HG03066 (cell line): ENCODE measurements at regions not wholly inside any gene's neighbourhood (a gene's known extent, or its start where the extent isn't known, plus 50 kb on each side); places are given as distances from the start of the nearest gene placed in this dataset.

Experiments
- ATAC-seq: cut with Tn5 transposase; IDR thresholded peaks from one replicate; pipeline ENCODE4 v1.9.1; 2021; ENCODE audit warnings: low read depth; ENCODE audit not compliant: unreplicated experiment

- ATAC-seq: no peak
These were observed 75.1 kb upstream of the CAPRIN2 start for GRCh38 chr12:30829876-30830275.

DNA sequence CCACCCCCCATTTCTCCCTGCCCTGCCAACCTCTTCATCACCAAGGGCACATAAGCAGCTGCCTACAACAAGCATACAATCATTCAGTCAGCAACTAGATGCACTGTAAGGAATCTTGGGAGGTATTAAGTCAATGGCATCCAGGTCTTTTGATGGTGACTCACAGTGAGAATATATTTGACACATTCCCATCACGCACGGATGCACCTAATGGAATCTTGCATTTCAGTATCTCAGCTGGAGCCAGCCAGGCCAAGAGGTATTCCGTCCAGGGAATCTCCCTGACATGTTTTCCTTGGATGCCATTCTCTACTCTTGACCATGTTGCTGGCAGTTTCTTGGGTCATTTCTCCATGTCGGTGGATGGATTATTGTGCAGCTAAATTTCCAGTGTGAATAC lies 73.9 kb upstream of the CAPRIN2 start:
- no peak for ATAC-seq

DNA sequence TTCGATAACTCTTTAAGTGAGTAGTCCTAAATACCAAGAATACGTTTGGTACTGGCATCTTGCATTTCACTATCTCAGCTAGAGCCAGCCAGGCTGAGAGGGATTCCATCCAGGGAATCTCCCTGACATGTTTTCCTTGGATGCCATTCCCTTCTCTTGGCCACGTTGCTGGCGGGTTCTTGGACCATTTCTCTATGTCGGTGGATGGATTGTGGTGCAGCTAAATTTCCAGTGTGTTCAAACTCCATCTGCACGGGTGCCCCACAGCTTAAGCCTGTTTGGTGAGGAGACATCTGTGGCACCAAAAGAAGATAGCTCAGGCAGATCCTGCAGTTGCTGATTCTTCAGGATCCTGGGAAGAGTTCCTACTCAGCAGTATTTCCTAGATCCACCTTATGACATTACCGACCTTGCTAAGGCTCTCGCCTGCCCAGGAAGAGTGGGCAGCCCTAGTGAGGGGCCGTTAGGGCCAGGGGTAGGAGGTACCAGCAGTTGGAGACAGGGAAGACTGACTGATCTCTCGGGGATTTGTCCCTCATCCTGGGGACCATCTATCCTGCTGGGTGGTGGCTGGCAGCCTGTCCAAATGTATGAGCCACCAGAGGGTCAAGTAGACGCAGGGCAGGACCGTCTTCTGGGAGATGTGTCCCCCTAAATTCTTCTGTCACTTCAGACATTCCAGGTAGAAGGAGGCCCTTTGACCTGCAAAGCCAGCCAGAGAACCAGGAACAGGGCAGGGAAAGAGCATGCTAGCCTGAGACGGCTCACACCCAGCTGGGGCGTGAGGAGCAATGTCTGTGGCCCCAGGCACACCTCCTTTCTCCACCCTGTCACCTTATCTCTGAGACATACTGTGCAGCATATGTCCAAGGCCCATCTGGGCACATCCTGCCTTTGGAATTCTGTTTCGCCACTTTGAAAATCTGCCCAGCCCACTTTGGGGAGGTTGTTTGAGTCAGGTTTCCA lies 72.6 kb upstream of the CAPRIN2 start:
- no peak for ATAC-seq

DNA sequence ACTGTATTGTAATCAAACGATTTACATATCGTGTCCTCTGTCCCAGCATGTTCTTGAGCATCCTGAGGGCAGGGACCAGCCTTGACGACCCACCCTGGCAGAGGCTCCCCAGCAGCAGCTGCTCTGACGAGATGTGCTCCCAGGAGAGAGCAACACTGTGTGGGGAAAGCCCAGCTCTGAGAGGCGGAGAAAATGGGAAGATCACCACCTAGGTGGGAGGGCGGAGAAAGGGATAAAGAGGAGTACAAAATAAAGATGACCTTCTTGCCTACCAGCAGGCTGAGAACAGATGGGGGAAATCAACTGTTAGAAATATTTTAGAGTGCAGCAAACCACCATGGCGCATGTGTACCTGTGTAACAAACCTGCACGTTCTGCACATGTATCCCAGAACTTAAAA lies 71.5 kb upstream of the CAPRIN2 start:
- ATAC-seq: no peak

DNA sequence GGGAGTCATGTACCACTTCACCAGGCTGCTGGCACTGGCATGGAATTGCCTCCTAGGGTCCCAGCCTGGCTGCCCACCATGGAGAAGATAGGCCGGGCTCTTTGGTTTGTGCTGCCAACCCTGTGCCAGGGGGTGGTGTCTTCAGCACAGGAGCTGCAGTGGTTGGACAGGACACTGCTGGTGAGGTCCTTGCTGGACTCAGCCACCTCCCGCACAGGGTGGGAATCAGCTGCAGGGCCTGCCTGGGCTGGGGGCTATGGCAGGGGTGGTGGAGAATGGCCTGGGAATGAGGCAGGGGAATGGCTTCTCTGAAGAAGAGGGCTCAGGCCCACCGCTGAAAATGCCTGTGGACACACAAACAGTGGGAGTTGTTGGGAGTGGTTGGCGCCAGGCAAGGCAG lies 70.6 kb upstream of the CAPRIN2 start:
- ATAC-seq: no peak

GRCh38 chr12:30824311-30824710 lies 69.6 kb upstream of the CAPRIN2 start:
- ATAC-seq: no peak

DNA sequence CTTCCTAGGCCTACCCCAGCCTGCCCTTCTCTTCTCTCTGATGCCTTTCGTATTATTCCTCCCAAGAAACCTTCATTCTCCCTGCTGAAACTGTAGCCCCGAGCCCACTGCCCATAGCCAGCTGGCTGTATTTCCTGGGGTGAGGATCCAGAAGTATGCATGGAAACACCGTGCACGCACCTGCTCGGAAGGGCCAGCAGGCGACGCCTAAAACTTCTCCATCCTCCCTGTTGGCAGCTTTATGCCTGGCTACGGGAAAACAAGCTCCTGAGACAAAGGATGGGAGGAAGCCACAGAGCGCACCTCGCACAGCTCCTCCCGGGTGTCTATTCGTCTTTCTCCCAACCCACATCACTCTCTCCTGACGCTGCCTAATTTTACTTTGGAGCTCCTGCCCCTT lies 69.0 kb upstream of the CAPRIN2 start:
- no peak for ATAC-seq

GRCh38 chr12:30823156-30823699 lies 68.5 kb upstream of the CAPRIN2 start:
- ATAC-seq: peak; percentile 37

DNA sequence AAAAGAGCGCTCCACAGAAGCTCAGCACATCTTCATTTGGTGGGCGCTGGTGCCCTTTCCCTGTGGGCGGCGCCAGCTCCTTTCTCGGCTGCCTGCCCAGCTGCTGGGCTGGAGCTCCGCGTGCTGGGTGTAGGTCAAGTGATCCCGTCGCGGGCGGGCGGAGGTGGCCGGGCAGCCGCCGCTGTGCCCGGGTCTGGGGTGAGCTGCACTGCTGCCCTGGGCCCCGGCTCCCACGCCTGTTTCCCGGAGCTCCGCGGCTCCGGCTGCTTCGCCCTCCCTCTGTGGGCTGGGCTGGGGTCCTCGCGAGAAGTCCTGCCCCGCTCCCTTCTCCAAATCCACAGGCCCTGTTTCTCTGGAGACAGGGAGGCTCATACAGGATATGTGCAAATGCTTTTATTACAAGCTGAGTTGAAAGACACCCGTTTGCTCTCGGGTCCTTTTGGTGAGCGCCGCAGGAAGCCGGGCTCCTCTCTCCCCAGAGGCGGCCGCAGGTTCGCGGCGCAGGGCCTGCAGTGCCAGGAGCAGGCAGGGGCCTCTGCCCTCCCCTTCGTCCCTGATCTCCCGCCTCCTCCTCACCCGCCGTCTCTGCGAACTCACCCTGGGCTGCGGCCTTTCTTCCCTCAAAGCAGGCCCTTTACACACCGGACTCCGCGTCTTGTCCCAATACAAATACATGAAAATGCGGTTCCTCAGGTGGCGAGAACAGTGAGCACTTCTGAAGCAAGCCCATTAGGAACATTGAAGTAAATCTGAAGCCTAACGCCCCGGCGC lies 67.8 kb upstream of the CAPRIN2 start:
- ATAC-seq: peak; percentile 55

GRCh38 chr12:30820406-30820946 lies 65.7 kb upstream of the CAPRIN2 start:
- ATAC-seq: no peak

- no peak for ATAC-seq
These were observed 63.8 kb upstream of the CAPRIN2 start for GRCh38 chr12:30818562-30818961.

DNA sequence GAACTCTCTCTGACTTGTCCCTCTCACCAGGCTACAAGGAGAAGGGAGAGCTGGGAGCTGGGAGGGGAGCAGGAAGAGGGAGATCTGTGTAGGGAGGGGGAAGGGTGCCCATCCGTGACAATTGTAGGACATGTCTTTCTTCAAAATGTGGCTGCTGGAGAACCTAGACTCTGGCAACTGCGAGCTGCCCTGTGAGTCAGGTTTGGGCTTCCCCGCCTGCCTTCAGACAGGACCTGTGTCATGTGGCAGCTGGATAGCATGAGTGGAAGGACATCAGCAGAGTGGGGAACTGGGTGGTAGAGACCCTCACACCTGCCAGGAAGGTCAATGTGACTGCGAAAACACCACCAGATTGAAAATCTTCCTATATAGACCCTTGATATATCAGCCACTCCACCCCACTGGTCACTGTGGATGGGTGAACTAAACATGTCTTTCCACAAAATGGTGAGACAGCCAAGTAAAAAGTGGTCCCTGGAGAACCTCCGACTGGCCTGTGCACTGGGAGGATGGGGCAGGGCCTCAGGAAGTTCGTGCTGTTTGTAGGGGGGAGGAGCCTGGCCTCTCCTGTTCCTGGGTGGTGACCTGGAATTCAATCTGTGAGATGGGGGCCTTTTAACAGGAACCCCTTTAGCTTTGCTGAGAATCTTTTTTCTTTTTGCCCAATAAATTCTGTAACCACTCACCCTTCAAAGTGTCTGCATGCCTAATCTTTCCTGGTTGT lies 62.2 kb upstream of the CAPRIN2 start:
- no peak for ATAC-seq

DNA sequence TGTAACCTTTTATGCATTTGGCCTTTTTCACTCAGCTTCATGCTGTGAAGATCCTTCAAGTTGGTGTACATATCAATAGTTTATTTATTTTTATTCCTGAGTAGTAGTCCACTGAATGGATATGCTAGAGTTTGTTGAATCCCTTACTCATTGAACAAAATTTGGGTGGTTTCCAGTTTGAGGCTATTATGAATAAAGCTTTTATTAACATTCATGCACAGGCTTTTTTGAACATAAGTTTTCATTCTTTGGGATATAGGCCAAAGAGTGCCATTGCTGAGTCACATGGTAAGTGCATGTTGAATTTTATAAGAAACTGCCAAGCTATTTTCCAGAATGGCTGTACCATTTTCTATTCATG lies 59.5 kb upstream of the CAPRIN2 start:
- ATAC-seq: no peak

DNA sequence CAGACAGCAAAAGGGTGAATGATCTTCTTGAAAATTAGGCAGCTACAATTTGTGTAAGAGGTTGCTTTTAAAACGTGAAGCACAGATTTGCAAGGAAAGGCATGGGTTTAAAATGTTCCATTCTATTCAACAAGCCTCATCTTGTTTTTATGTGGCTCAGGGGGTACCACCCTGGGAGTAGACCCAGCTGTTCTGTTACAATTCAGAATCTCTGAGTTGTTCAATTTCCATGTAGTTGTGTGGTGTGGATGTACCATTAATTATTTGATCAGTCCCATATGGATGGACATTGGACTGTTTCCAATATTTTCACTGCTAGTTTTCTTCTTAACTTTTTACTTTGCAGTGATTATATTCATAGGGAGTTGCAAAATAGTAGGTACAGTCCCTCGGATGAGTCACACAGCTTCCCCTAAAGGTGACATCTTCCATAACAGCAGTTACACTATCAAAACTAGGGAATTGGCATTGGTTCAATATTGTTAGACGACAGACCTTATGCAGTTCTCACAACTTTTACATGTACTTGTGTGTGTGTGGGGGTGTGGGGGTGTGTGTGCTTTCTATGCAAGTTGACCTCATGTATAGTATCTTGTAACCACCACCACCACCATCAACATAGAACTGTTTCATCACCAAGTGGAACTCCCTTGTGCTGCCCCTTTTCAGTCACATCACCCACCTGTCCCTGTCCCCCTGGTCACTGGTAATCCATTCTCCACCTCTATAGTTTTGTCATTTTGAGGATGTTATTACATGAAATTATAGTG lies 59.0 kb upstream of the CAPRIN2 start:
- ATAC-seq: no peak

- ATAC-seq: no peak
These were observed 57.2 kb upstream of the CAPRIN2 start for GRCh38 chr12:30811966-30812365.

- no peak for ATAC-seq
These were observed 56.2 kb upstream of the CAPRIN2 start for GRCh38 chr12:30810918-30811317.

- no peak for ATAC-seq
These were observed 52.9 kb upstream of the CAPRIN2 start for GRCh38 chr12:30807695-30808034.

- ATAC-seq: peak; percentile 63
These were observed 52.4 kb upstream of the CAPRIN2 start for GRCh38 chr12:30806989-30807694.

- ATAC-seq: no peak
These were observed 51.2 kb upstream of the CAPRIN2 start for GRCh38 chr12:30805959-30806358.
